ENCODE measurements at regions not wholly inside any gene's neighbourhood (a gene's known extent, or its start where the extent isn't known, plus 50 kb on each side); places are given as distances from the start of the nearest gene placed in this dataset.

DNA sequence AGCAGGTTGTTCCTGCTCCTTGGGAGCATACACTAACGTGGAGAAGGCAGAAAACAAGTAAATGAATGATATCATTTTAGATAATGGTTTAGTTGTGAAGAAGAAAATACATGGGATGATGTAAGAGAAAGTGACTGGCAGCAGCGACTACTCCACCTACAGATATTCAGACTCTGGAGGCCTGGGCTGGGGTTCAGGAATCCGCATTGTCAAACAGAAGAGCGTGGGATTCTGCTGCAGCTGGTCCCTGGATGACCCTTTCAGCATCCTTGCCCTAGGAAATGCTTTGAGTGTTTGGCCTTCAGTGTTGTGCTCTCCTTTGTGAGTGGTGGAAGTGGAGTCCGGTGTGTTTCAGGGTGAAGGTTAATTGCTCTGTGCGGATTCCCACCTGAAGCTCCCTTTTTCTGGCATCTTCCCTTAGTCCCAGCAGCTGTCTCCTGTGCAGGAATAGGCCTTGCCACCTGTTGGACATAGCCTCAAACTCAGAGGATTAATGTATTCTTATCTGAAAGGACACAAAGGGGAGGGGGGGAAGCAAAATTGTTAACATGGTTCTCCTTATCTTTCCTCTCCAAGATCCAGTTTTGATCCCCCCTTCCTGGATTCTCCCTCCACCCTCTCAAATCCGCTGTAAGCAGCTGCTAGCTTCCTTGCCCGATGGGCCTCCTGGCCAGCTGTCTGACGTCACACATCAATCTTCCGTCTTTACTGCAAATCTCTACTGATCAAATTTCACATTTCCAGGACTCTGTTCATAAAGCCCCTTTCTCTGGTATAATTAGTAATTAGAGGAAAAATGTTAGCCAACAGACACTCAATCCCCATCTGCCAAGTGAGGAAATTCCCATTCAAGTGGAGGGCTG, 68.3 kb upstream of the SPAG17 start:
- H2AFZ ChIP-seq (ENCODE audit: low read depth, low read length), result no peak overlapping the region
- H3K9me3 ChIP-seq (ENCODE audit: insufficient read depth, low read depth, low read length), result no peaks in the 10 kb centered on the region
- Mint-ChIP-seq H3K27me3 (ENCODE audit: low read depth, unreplicated experiment) (no peaks in the 10 kb centered on the region), H3K27ac (ENCODE audit: unreplicated experiment) (no peak overlapping the region), H3K36me3 (ENCODE audit: low read depth, unreplicated experiment) (no peaks in the 10 kb centered on the region), H3K9me3 (ENCODE audit: unreplicated experiment) (no peaks in the 10 kb centered on the region), H3K4me3 (ENCODE audit: unreplicated experiment) (no peak overlapping the region), H3K4me1 (ENCODE audit: low read depth, unreplicated experiment) (peaks cover 24% of the 10 kb centered on the region)
- FAIRE-seq, result no peak
- DNase-seq (ENCODE audit: low read depth), result no peak
- no peak overlapping the region for H3K4me3 ChIP-seq (ENCODE audit: insufficient read depth, low read depth, low read length)
- no peak overlapping the region for H3K9ac ChIP-seq (ENCODE audit: low read length)
- no peak overlapping the region for H3K4me2 ChIP-seq (ENCODE audit: low read length)
- no peaks in the 10 kb centered on the region for H3K36me3 ChIP-seq (ENCODE audit: insufficient read depth, low read length)
- H3K4me1 ChIP-seq (ENCODE audit: insufficient read depth, low read length), result no peaks in the 10 kb centered on the region
- H3K27ac ChIP-seq (ENCODE audit: low read depth, low read length), result no peak overlapping the region
- no peaks in the 10 kb centered on the region for H3K79me2 ChIP-seq (ENCODE audit: insufficient read depth, low read length)
- H4K20me1 ChIP-seq (ENCODE audit: insufficient read depth, low read length), result no peaks in the 10 kb centered on the region
- H3K27me3 ChIP-seq (ENCODE audit: insufficient read depth, low read length), result no peaks in the 10 kb centered on the region
- TF ChIP-seq EZH2 (IDR thresholded peaks at IDR 0.05; ENCODE audit: insufficient read depth, low read length), result no peak
- TF ChIP-seq, protein P1, sequence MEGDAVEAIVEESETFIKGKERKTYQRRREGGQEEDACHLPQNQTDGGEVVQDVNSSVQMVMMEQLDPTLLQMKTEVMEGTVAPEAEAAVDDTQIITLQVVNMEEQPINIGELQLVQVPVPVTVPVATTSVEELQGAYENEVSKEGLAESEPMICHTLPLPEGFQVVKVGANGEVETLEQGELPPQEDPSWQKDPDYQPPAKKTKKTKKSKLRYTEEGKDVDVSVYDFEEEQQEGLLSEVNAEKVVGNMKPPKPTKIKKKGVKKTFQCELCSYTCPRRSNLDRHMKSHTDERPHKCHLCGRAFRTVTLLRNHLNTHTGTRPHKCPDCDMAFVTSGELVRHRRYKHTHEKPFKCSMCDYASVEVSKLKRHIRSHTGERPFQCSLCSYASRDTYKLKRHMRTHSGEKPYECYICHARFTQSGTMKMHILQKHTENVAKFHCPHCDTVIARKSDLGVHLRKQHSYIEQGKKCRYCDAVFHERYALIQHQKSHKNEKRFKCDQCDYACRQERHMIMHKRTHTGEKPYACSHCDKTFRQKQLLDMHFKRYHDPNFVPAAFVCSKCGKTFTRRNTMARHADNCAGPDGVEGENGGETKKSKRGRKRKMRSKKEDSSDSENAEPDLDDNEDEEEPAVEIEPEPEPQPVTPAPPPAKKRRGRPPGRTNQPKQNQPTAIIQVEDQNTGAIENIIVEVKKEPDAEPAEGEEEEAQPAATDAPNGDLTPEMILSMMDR (IDR thresholded peaks at IDR 0.05; ENCODE audit: insufficient read depth, low read depth, low read length), result no peak

DNA sequence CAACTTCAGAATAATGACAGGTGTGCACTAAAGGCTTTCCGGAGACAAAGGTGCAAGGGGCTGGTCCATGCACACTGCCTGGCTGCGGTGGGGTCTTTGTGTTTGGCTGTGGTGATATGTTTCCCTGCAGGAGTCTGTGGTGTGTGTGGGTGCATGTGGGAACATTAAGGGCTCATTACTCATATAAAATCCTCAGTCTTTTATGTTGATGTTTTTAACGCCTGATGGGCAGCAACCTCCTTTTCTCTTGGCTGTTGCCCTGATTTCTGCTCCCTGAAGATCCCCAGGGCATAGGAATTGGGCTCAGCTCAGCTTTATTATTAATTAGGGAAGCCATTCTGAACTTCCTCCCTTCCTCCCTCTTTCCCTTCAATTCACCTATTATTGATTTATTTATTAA, 67.6 kb upstream of the SPAG17 start:
- no peak overlapping the region for H3K27ac Mint-ChIP-seq (ENCODE audit: unreplicated experiment)
- H3K4me1 Mint-ChIP-seq (ENCODE audit: low read depth, unreplicated experiment), result peaks cover 24% of the 10 kb centered on the region
- no peak overlapping the region for H3K4me3 Mint-ChIP-seq (ENCODE audit: unreplicated experiment)
- no peaks in the 10 kb centered on the region for H3K36me3 Mint-ChIP-seq (ENCODE audit: low read depth, unreplicated experiment)
- Histone ChIP-seq H3K9me3 (ENCODE audit: insufficient read depth, low read depth, low read length) (no peaks in the 10 kb centered on the region), H3K4me2 (ENCODE audit: low read length) (no peak overlapping the region), H3K27me3 (ENCODE audit: insufficient read depth, low read length) (no peaks in the 10 kb centered on the region), H3K79me2 (ENCODE audit: insufficient read depth, low read length) (no peaks in the 10 kb centered on the region), H3K9ac (ENCODE audit: low read length) (no peak overlapping the region), H3K4me1 (ENCODE audit: insufficient read depth, low read length) (no peaks in the 10 kb centered on the region), H4K20me1 (ENCODE audit: insufficient read depth, low read length) (no peaks in the 10 kb centered on the region), H2AFZ (ENCODE audit: low read depth, low read length) (no peak overlapping the region), H3K4me3 (ENCODE audit: insufficient read depth, low read depth, low read length) (no peak overlapping the region), H3K27ac (ENCODE audit: low read depth, low read length) (no peak overlapping the region), H3K36me3 (ENCODE audit: insufficient read depth, low read length) (no peaks in the 10 kb centered on the region)
- no peak for FAIRE-seq
- no peak for TF ChIP-seq EZH2 (IDR thresholded peaks at IDR 0.05; ENCODE audit: insufficient read depth, low read length)
- TF ChIP-seq, protein P1 (IDR thresholded peaks at IDR 0.05; ENCODE audit: insufficient read depth, low read depth, low read length), result no peak
- DNase-seq (ENCODE audit: low read depth), result no peak
- no peaks in the 10 kb centered on the region for H3K27me3 Mint-ChIP-seq (ENCODE audit: low read depth, unreplicated experiment)
- no peaks in the 10 kb centered on the region for H3K9me3 Mint-ChIP-seq (ENCODE audit: unreplicated experiment)

DNA sequence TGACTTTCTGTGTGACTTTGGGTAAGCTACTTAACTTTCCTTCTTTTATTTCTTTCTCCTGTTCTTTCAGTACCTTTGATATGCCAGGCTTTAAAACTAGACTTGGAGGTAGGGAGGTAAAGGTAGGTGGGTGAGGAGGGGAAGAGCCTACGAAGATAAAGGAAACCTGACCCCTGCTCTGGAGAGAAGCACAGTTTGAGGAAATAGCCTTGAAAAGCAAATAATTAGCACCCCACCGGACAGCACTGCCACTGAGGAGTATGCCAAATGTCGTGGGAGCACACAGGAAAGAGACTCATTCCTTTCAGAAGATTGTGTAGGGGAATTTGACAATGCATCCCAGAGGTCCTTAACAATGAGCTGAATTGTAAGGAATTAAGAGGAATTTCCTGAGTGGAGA, 65.2 kb upstream of the SPAG17 start:
- Histone ChIP-seq H3K36me3 (ENCODE audit: insufficient read depth, low read length) (no peaks in the 10 kb centered on the region), H3K4me1 (ENCODE audit: insufficient read depth, low read length) (no peaks in the 10 kb centered on the region), H3K9me3 (ENCODE audit: insufficient read depth, low read depth, low read length) (no peaks in the 10 kb centered on the region), H3K9ac (ENCODE audit: low read length) (no peak overlapping the region), H2AFZ (ENCODE audit: low read depth, low read length) (no peak overlapping the region), H3K27ac (ENCODE audit: low read depth, low read length) (no peak overlapping the region), H3K27me3 (ENCODE audit: insufficient read depth, low read length) (no peaks in the 10 kb centered on the region), H3K4me3 (ENCODE audit: insufficient read depth, low read depth, low read length) (no peak overlapping the region), H3K4me2 (ENCODE audit: low read length) (no peak overlapping the region), H4K20me1 (ENCODE audit: insufficient read depth, low read length) (no peaks in the 10 kb centered on the region), H3K79me2 (ENCODE audit: insufficient read depth, low read length) (no peaks in the 10 kb centered on the region)
- Mint-ChIP-seq H3K27me3 (ENCODE audit: low read depth, unreplicated experiment) (no peaks in the 10 kb centered on the region), H3K4me3 (ENCODE audit: unreplicated experiment) (no peak overlapping the region), H3K27ac (ENCODE audit: unreplicated experiment) (no peak overlapping the region), H3K4me1 (ENCODE audit: low read depth, unreplicated experiment) (peaks cover 24% of the 10 kb centered on the region), H3K9me3 (ENCODE audit: unreplicated experiment) (no peaks in the 10 kb centered on the region), H3K36me3 (ENCODE audit: low read depth, unreplicated experiment) (no peaks in the 10 kb centered on the region)
- FAIRE-seq (no peak), DNase-seq (ENCODE audit: low read depth) (no peak)
- TF ChIP-seq EZH2 (IDR thresholded peaks at IDR 0.05; ENCODE audit: insufficient read depth, low read length), result no peak
- TF ChIP-seq, protein P1 (IDR thresholded peaks at IDR 0.05; ENCODE audit: insufficient read depth, low read depth, low read length), result no peak

Data from astrocyte (in vitro differentiated cells and primary cell).